ENCODE measurements at regions not wholly inside any gene's neighbourhood (a gene's known extent, or its start where the extent isn't known, plus 50 kb on each side); places are given as distances from the start of the nearest gene placed in this dataset.
A peak's percentile ranks its signal among the peaks of the same experiment; 100 is the strongest.
"Not testable (repeated sequence)": the region's sequence is repeated elsewhere in the genome, so short reads cannot be mapped to it uniquely, and the experiment has no call there.

- Mint-ChIP-seq H3K4me1 (no peaks in the 10 kb centered on the region), H3K4me3 (no peak overlapping the region), H3K9me3 (no peaks in the 10 kb centered on the region), H3K27me3 (peaks cover 8% of the 10 kb centered on the region), H3K27ac (ENCODE audit: low read depth) (no peak overlapping the region), H3K36me3 (ENCODE audit: insufficient read depth) (no peaks in the 10 kb centered on the region)
- no peak for DNase-seq (ENCODE audit: low spot score in 2 of 2)
- no peak for ATAC-seq (replicated peaks; ENCODE audit: extremely low read depth, poor library complexity, severe bottlenecking)
Observed at GRCh38 chr10:117801691-117802090, 245.1 kb downstream of the RAB11FIP2 start.

- H3K9me3 Mint-ChIP-seq: no peaks in the 10 kb centered on the region
- no peak for DNase-seq (ENCODE audit: low spot score in 2 of 2)
- no peaks in the 10 kb centered on the region for H3K4me1 Mint-ChIP-seq
- no peak for ATAC-seq (replicated peaks; ENCODE audit: extremely low read depth, poor library complexity, severe bottlenecking)
- no peak overlapping the region for H3K27ac Mint-ChIP-seq (ENCODE audit: low read depth)
- peaks cover 22% of the 10 kb centered on the region for H3K27me3 Mint-ChIP-seq
- no peak overlapping the region for H3K4me3 Mint-ChIP-seq
- H3K36me3 Mint-ChIP-seq (ENCODE audit: insufficient read depth): no peaks in the 10 kb centered on the region
Observed at GRCh38 chr10:117804470-117805011, 242.2 kb downstream of the RAB11FIP2 start.

- Mint-ChIP-seq H3K27me3 (peaks cover 22% of the 10 kb centered on the region), H3K4me1 (no peaks in the 10 kb centered on the region), H3K36me3 (ENCODE audit: insufficient read depth) (no peaks in the 10 kb centered on the region), H3K9me3 (no peaks in the 10 kb centered on the region), H3K4me3 (no peak overlapping the region), H3K27ac (ENCODE audit: low read depth) (no peak overlapping the region)
- no peak for ATAC-seq (replicated peaks; ENCODE audit: extremely low read depth, poor library complexity, severe bottlenecking)
- no peak for DNase-seq (ENCODE audit: low spot score in 2 of 2)
Observed at GRCh38 chr10:117805139-117805538, 241.6 kb downstream of the RAB11FIP2 start.

GRCh38 chr10:117807441-117807840, 239.3 kb downstream of the RAB11FIP2 start:
- ATAC-seq (replicated peaks; ENCODE audit: extremely low read depth, poor library complexity, severe bottlenecking) (no peak), DNase-seq (ENCODE audit: low spot score in 2 of 2) (no peak)
- H3K27me3 Mint-ChIP-seq: peaks cover 14% of the 10 kb centered on the region
- H3K4me1 Mint-ChIP-seq: no peaks in the 10 kb centered on the region
- H3K27ac Mint-ChIP-seq (ENCODE audit: low read depth): no peak overlapping the region
- H3K36me3 Mint-ChIP-seq (ENCODE audit: insufficient read depth): no peaks in the 10 kb centered on the region
- H3K4me3 Mint-ChIP-seq: no peak overlapping the region
- no peaks in the 10 kb centered on the region for H3K9me3 Mint-ChIP-seq

- H3K27me3 Mint-ChIP-seq: peaks cover 27% of the 10 kb centered on the region
- DNase-seq (ENCODE audit: low spot score in 2 of 2); H3K4me3 Mint-ChIP-seq; H3K4me1 Mint-ChIP-seq; H3K36me3 Mint-ChIP-seq (ENCODE audit: insufficient read depth); ATAC-seq (replicated peaks; ENCODE audit: extremely low read depth, poor library complexity, severe bottlenecking); H3K9me3 Mint-ChIP-seq; H3K27ac Mint-ChIP-seq (ENCODE audit: low read depth): not testable (repeated sequence)
Observed at GRCh38 chr10:117815816-117816215, 230.9 kb downstream of the RAB11FIP2 start.

- Mint-ChIP-seq H3K36me3 (ENCODE audit: insufficient read depth) (no peaks in the 10 kb centered on the region), H3K27me3 (peaks cover 28% of the 10 kb centered on the region), H3K27ac (ENCODE audit: low read depth) (no peak overlapping the region), H3K4me3 (no peak overlapping the region), H3K9me3 (peaks cover 6% of the 10 kb centered on the region), H3K4me1 (no peaks in the 10 kb centered on the region)
- DNase-seq (ENCODE audit: low spot score in 2 of 2): no peak
- ATAC-seq (replicated peaks; ENCODE audit: extremely low read depth, poor library complexity, severe bottlenecking): no peak
Observed at GRCh38 chr10:117817116-117817515, 229.6 kb downstream of the RAB11FIP2 start.

- H3K4me3 Mint-ChIP-seq: no peak overlapping the region
- peaks cover 6% of the 10 kb centered on the region for H3K9me3 Mint-ChIP-seq
- no peaks in the 10 kb centered on the region for H3K4me1 Mint-ChIP-seq
- H3K27ac Mint-ChIP-seq (ENCODE audit: low read depth): no peak overlapping the region
- no peak for ATAC-seq (replicated peaks; ENCODE audit: extremely low read depth, poor library complexity, severe bottlenecking)
- H3K27me3 Mint-ChIP-seq: peaks cover 28% of the 10 kb centered on the region
- no peaks in the 10 kb centered on the region for H3K36me3 Mint-ChIP-seq (ENCODE audit: insufficient read depth)
- DNase-seq (ENCODE audit: low spot score in 2 of 2): no peak
Observed at GRCh38 chr10:117818721-117819120, 228.0 kb downstream of the RAB11FIP2 start.

GRCh38 chr10:117819304-117819703, 227.4 kb downstream of the RAB11FIP2 start:
- Mint-ChIP-seq H3K4me3 (no peak overlapping the region), H3K36me3 (ENCODE audit: insufficient read depth) (no peaks in the 10 kb centered on the region), H3K27ac (ENCODE audit: low read depth) (no peak overlapping the region), H3K27me3 (peaks cover 28% of the 10 kb centered on the region), H3K9me3 (peaks cover 6% of the 10 kb centered on the region), H3K4me1 (no peaks in the 10 kb centered on the region)
- ATAC-seq (replicated peaks; ENCODE audit: extremely low read depth, poor library complexity, severe bottlenecking) (no peak), DNase-seq (ENCODE audit: low spot score in 2 of 2) (no peak)

- Mint-ChIP-seq H3K9me3 (no peaks in the 10 kb centered on the region), H3K4me3 (no peak overlapping the region), H3K36me3 (ENCODE audit: insufficient read depth) (no peaks in the 10 kb centered on the region), H3K4me1 (no peaks in the 10 kb centered on the region), H3K27me3 (peaks cover 18% of the 10 kb centered on the region), H3K27ac (ENCODE audit: low read depth) (no peak overlapping the region)
- no peak for DNase-seq (ENCODE audit: low spot score in 2 of 2)
- ATAC-seq (replicated peaks; ENCODE audit: extremely low read depth, poor library complexity, severe bottlenecking): no peak
Observed at GRCh38 chr10:117823980-117824379, 222.8 kb downstream of the RAB11FIP2 start.

- H3K27me3 Mint-ChIP-seq: no peaks in the 10 kb centered on the region
- no peaks in the 10 kb centered on the region for H3K9me3 Mint-ChIP-seq
- H3K4me3 Mint-ChIP-seq: peak overlapping the region; percentile 22
- ATAC-seq (replicated peaks; ENCODE audit: extremely low read depth, poor library complexity, severe bottlenecking): no peak
- peaks cover 7% of the 10 kb centered on the region for H3K4me1 Mint-ChIP-seq
- H3K27ac Mint-ChIP-seq (ENCODE audit: low read depth): no peak overlapping the region
- DNase-seq (ENCODE audit: low spot score in 2 of 2): no peak
- no peaks in the 10 kb centered on the region for H3K36me3 Mint-ChIP-seq (ENCODE audit: insufficient read depth)
Observed at GRCh38 chr10:117830205-117830604, 216.5 kb downstream of the RAB11FIP2 start.

GRCh38 chr10:117830787-117831212, 215.9 kb downstream of the RAB11FIP2 start:
- Mint-ChIP-seq H3K36me3 (ENCODE audit: insufficient read depth) (no peaks in the 10 kb centered on the region), H3K27ac (ENCODE audit: low read depth) (no peak overlapping the region), H3K27me3 (no peaks in the 10 kb centered on the region), H3K9me3 (no peaks in the 10 kb centered on the region), H3K4me3 (peak overlapping the region; percentile 22), H3K4me1 (peaks cover 7% of the 10 kb centered on the region)
- ATAC-seq (replicated peaks; ENCODE audit: extremely low read depth, poor library complexity, severe bottlenecking) (no peak), DNase-seq (ENCODE audit: low spot score in 2 of 2) (no peak)

- H3K27ac Mint-ChIP-seq (ENCODE audit: low read depth); ATAC-seq (replicated peaks; ENCODE audit: extremely low read depth, poor library complexity, severe bottlenecking); H3K36me3 Mint-ChIP-seq (ENCODE audit: insufficient read depth); H3K9me3 Mint-ChIP-seq; H3K27me3 Mint-ChIP-seq; DNase-seq (ENCODE audit: low spot score in 2 of 2); H3K4me3 Mint-ChIP-seq; H3K4me1 Mint-ChIP-seq: not testable (repeated sequence)
Observed at GRCh38 chr10:117838500-117839498, 207.9 kb downstream of the RAB11FIP2 start.

GRCh38 chr10:117856426-117856825, 190.3 kb downstream of the RAB11FIP2 start:
- not testable (repeated sequence) for H3K9me3 Mint-ChIP-seq; H3K36me3 Mint-ChIP-seq (ENCODE audit: insufficient read depth); DNase-seq (ENCODE audit: low spot score in 2 of 2); H3K4me1 Mint-ChIP-seq; H3K4me3 Mint-ChIP-seq; ATAC-seq (replicated peaks; ENCODE audit: extremely low read depth, poor library complexity, severe bottlenecking); H3K27ac Mint-ChIP-seq (ENCODE audit: low read depth)
- H3K27me3 Mint-ChIP-seq: peaks cover 10% of the 10 kb centered on the region

All from central memory CD8-positive, alpha-beta T cell (primary cell).